ENCODE measurements at regions not wholly inside any gene's neighbourhood (a gene's known extent, or its start where the extent isn't known, plus 50 kb on each side); places are given as distances from the start of the nearest gene placed in this dataset.

GRCh38 chr16:73973174-73973573, 323.4 kb upstream of the PSMD7 start:
- Histone ChIP-seq H3K4me1 (ENCODE audit: control insufficient read depth in 5 of 5, insufficient read depth in 5 of 5, low read length in 5 of 5) (no peaks in the 10 kb centered on the region), H3K9me3 (ENCODE audit: control insufficient read depth in 4 of 4, insufficient read depth in 3 of 4, low read length in 3 of 4) (peaks cover 0 to 2% (median 0%) of the 10 kb centered on the region in 4 donors), H3K27ac (ENCODE audit: low read depth in 1 of 2, low read length in 1 of 2) (no peak overlapping the region), H3K27me3 (ENCODE audit: control insufficient read depth in 3 of 3, insufficient read depth in 3 of 3, low read length in 2 of 3) (no peaks in the 10 kb centered on the region), H3K36me3 (ENCODE audit: control insufficient read depth in 4 of 4, insufficient read depth in 4 of 4, low read length in 4 of 4) (no peaks in the 10 kb centered on the region), H3K4me3 (no peak overlapping the region), H3K9ac (ENCODE audit: insufficient read depth in 1 of 2, low read length in 2 of 2) (no peak overlapping the region)
- 75 to 76% methylated on average over 4 of the region's 4 CpGs for WGBS, 2 donors
- ATAC-seq (ENCODE audit: insufficient read depth, low FRiP score) (no peak), DNase-seq (no peak)
- no peak for TF ChIP-seq CTCF (IDR thresholded peaks at IDR 0.05; ENCODE audit: control extremely low read depth, extremely low read depth)

- no peak for TF ChIP-seq CTCF (IDR thresholded peaks at IDR 0.05; ENCODE audit: control extremely low read depth, extremely low read depth)
- Histone ChIP-seq H3K36me3 (ENCODE audit: control insufficient read depth in 4 of 4, insufficient read depth in 4 of 4, low read length in 4 of 4) (no peaks in the 10 kb centered on the region), H3K9me3 (ENCODE audit: control insufficient read depth in 4 of 4, insufficient read depth in 3 of 4, low read length in 3 of 4) (peaks cover 0 to 7% (median 0%) of the 10 kb centered on the region in 4 donors), H3K4me3 (no peak overlapping the region), H3K27me3 (ENCODE audit: control insufficient read depth in 3 of 3, insufficient read depth in 3 of 3, low read length in 2 of 3) (no peaks in the 10 kb centered on the region), H3K4me1 (ENCODE audit: control insufficient read depth in 5 of 5, insufficient read depth in 5 of 5, low read length in 5 of 5) (no peaks in the 10 kb centered on the region), H3K9ac (ENCODE audit: insufficient read depth in 1 of 2, low read length in 2 of 2) (no peak overlapping the region), H3K27ac (ENCODE audit: low read depth in 1 of 2, low read length in 1 of 2) (no peak overlapping the region)
- 77 to 86% methylated on average over 5 of the region's 5 CpGs for whole genome bisulfite sequencing, 2 donors
- no peak for ATAC-seq (ENCODE audit: insufficient read depth, low FRiP score)
- DNase-seq = no peak
Observed at GRCh38 chr16:73966851-73967250, 329.8 kb upstream of the PSMD7 start.

GRCh38 chr16:73965591-73965990, 331.0 kb upstream of the PSMD7 start:
- WGBS, 2 donors = 90 to 92% methylated on average over 3 of the region's 3 CpGs
- Histone ChIP-seq H3K36me3 (ENCODE audit: control insufficient read depth in 4 of 4, insufficient read depth in 4 of 4, low read length in 4 of 4) (no peaks in the 10 kb centered on the region), H3K27ac (ENCODE audit: low read depth in 1 of 2, low read length in 1 of 2) (no peak overlapping the region), H3K9me3 (ENCODE audit: control insufficient read depth in 4 of 4, insufficient read depth in 3 of 4, low read length in 3 of 4) (peaks cover 0 to 7% (median 0%) of the 10 kb centered on the region in 4 donors), H3K27me3 (ENCODE audit: control insufficient read depth in 3 of 3, insufficient read depth in 3 of 3, low read length in 2 of 3) (no peaks in the 10 kb centered on the region), H3K4me3 (no peak overlapping the region), H3K9ac (ENCODE audit: insufficient read depth in 1 of 2, low read length in 2 of 2) (no peak overlapping the region), H3K4me1 (ENCODE audit: control insufficient read depth in 5 of 5, insufficient read depth in 5 of 5, low read length in 5 of 5) (no peaks in the 10 kb centered on the region)
- DNase-seq (no peak), ATAC-seq (ENCODE audit: insufficient read depth, low FRiP score) (no peak)
- no peak for TF ChIP-seq CTCF (IDR thresholded peaks at IDR 0.05; ENCODE audit: control extremely low read depth, extremely low read depth)

All from lung (tissue), 11 donors.